Memory B cell (primary cell): ENCODE measurements at regions not wholly inside any gene's neighbourhood (a gene's known extent, or its start where the extent isn't known, plus 50 kb on each side); places are given as distances from the start of the nearest gene placed in this dataset.

Experiments used
- ATAC-seq: fragments of 150-1000 bp; cut with Tn5 transposase; 2 replicates; pipeline ENCODE4 v1.10.0; 2021; ENCODE audit warnings: low read depth, mild to moderate bottlenecking, moderate library complexity
- DNase-seq, 2 donors: peaks; one replicate each; pipeline ENCODE4 v3.0.0; 2022; ENCODE audit warnings: low spot score in 2 of 2
- H3K27ac Mint-ChIP-seq: one replicate; pipeline ENCODE4 v1.8.0; 2022; ENCODE audit warnings: mild to moderate bottlenecking, moderate library complexity, mixed read lengths
- H3K27me3 Mint-ChIP-seq: one replicate; pipeline ENCODE4 v1.8.0; 2022; ENCODE audit warnings: mixed read lengths
- H3K36me3 Mint-ChIP-seq: one replicate; pipeline ENCODE4 v1.8.0; 2022; ENCODE audit warnings: mild to moderate bottlenecking, mixed read lengths
- H3K4me1 Mint-ChIP-seq: one replicate; pipeline ENCODE4 v1.8.0; 2022; ENCODE audit warnings: mixed read lengths
- H3K4me3 Mint-ChIP-seq: one replicate; pipeline ENCODE4 v1.8.0; 2022; ENCODE audit warnings: mild to moderate bottlenecking, moderate library complexity, mixed read lengths
- H3K9me3 Mint-ChIP-seq: one replicate; pipeline ENCODE4 v1.8.0; 2022; ENCODE audit warnings: mixed read lengths

DNA sequence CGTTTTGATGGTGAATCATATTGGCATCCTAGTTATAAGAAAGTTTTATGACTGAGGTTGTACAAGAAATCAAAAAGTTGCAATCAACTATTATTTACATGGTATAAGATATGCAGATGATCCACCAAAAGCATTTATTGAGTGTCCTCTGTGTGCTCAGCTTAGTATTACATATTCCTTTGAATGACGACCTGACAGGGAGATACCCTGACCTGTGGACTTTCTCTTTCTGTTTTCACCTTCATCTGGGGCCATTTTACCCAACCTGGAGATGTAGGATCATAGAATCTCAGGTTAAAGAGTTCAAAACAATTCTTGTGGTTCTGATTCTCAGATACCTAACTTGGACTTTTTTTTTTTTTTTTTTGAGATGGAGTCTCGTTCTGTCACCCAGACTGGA lies 269.1 kb upstream of the SORCS1 start:
- Mint-ChIP-seq H3K36me3 (no peaks in the 10 kb centered on the region), H3K4me1 (peaks cover 14% of the 10 kb centered on the region), H3K27ac (no peak overlapping the region), H3K27me3 (no peaks in the 10 kb centered on the region), H3K9me3 (no peaks in the 10 kb centered on the region), H3K4me3 (no peak overlapping the region)
- ATAC-seq, result peak; percentile 61
- no peak for DNase-seq

DNA sequence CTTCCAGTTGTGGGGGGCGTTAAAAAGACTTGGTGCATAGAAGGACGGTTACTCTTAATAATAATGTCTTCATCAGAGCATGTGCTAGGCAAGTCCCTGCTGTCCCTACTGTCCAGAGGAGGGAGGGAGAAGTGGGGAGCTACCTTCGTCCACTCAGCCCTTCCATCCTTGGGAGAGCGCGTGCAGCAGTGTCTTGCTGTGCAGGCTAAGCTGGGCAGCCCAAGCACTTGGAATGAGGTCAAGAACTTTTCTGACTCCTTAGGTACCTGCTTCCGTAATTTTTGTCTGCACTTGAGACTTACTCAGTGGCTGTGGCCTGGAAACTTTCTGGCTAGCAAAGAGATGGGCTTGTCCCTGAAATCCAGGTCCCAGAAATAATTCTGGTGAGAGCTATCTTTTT lies 265.9 kb upstream of the SORCS1 start:
- Mint-ChIP-seq H3K36me3 (no peaks in the 10 kb centered on the region), H3K4me1 (peaks cover 13% of the 10 kb centered on the region), H3K27me3 (no peaks in the 10 kb centered on the region), H3K9me3 (no peaks in the 10 kb centered on the region), H3K4me3 (no peak overlapping the region), H3K27ac (no peak overlapping the region)
- DNase-seq (no peak), ATAC-seq (no peak)

DNA sequence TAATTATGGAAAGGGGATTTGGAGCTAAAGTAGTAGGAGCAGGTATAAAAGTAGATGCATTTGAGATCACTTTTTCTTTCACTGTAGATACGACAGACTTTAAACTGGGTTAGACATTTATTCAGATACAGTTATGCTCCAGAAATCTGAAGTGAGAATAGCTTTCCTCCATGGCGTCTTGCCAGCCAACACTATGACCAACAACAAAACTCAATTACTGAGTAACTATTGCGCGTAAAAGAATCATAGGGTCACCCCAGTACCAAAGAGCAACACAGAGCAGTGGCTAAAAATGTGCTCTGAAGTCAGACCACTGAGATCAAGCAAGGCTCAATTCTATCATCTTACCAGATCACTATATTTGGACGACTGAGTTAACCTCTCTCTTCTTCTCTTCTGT lies 262.5 kb upstream of the SORCS1 start:
- H3K4me3 Mint-ChIP-seq, result no peak overlapping the region
- peaks cover 13% of the 10 kb centered on the region for H3K4me1 Mint-ChIP-seq
- H3K27ac Mint-ChIP-seq, result no peak overlapping the region
- no peaks in the 10 kb centered on the region for H3K9me3 Mint-ChIP-seq
- DNase-seq, result no peak
- H3K27me3 Mint-ChIP-seq, result no peaks in the 10 kb centered on the region
- ATAC-seq, result no peak
- H3K36me3 Mint-ChIP-seq, result no peaks in the 10 kb centered on the region

DNA sequence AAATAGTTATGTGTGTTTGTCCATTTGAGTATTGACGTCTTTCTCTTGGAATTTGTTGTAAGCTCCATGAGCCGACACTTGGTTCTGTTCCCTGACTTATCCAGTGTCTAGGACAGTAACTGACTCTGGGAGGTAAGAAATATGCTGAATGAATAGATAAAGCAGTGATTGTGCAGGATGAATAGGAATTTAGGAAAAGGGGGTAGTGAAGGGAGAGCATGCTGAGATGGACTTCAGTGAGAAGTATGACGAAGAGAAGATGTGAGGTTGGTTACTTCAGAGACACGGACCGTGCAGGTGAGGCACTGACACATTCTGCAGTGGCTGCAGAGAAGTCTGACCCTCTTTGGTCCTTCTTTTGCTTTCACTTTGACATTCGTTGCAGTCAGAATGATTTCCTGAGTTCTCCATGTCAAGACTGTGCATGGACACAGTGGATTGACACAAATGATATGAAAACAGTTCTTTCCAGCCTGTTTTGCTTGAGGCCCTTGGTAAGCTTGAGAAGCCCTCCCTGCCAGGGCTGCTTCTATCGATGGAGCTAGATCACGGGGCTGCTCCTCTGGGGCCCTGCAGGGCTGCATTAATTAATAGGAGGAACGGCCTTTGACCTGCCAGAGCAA lies 261.5 kb upstream of the SORCS1 start:
- Mint-ChIP-seq H3K4me3 (peak overlapping the region; percentile 65), H3K9me3 (peaks cover 2% of the 10 kb centered on the region), H3K27ac (peak overlapping the region; percentile 26), H3K4me1 (peaks cover 13% of the 10 kb centered on the region), H3K27me3 (no peaks in the 10 kb centered on the region), H3K36me3 (no peaks in the 10 kb centered on the region)
- ATAC-seq, result peak; percentile 47
- DNase-seq, result no peak

DNA sequence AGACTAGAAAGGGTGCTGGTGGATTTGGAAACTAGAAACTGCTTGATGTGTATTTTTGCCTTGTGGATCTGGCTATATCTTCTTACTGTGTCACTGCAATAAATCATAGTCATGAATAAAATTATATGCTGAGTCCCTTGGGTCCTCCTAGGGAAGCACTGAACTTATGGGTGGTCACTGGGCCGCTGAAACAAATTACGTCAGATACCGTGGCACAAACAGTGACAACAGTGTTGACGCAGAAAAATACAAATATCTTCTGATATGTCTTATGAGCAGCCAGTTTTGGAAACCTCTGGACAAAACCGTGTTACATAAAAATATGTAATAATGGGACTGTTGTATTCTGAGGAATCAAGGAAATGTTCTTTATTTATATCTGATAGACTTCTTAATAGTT lies 260.1 kb upstream of the SORCS1 start:
- DNase-seq, result no peak

DNA sequence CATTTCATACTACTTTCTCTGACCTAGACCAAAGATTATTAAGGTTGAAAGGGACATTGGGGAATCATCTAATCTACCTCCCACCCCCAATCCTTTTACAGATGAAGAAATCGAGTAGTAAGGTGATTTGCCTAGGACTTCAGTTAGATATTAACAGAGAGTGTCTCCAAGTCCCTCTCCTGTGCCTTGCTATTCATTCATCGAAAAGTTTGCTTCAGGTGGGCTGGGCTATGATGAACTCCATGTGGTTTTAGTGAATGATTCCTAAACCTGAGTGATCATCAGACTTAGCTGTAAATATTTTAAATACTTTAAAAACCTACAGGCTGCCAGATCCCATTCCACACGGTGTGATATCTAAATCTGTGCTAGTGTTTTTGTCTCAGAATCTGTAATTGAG lies 259.4 kb upstream of the SORCS1 start:
- no peaks in the 10 kb centered on the region for H3K36me3 Mint-ChIP-seq
- no peaks in the 10 kb centered on the region for H3K27me3 Mint-ChIP-seq
- peaks cover 13% of the 10 kb centered on the region for H3K4me1 Mint-ChIP-seq
- ATAC-seq (no peak), DNase-seq (no peak)
- no peak overlapping the region for H3K4me3 Mint-ChIP-seq
- peaks cover 2% of the 10 kb centered on the region for H3K9me3 Mint-ChIP-seq
- peak overlapping the region; percentile 67 for H3K27ac Mint-ChIP-seq

More for the DNA sequence above, 260.1 kb upstream of the SORCS1 start:
- no peak for ATAC-seq
- Mint-ChIP-seq H3K9me3 (peaks cover 2% of the 10 kb centered on the region), H3K36me3 (no peaks in the 10 kb centered on the region), H3K4me1 (peaks cover 13% of the 10 kb centered on the region), H3K27me3 (no peaks in the 10 kb centered on the region), H3K4me3 (no peak overlapping the region), H3K27ac (no peak overlapping the region)

DNA sequence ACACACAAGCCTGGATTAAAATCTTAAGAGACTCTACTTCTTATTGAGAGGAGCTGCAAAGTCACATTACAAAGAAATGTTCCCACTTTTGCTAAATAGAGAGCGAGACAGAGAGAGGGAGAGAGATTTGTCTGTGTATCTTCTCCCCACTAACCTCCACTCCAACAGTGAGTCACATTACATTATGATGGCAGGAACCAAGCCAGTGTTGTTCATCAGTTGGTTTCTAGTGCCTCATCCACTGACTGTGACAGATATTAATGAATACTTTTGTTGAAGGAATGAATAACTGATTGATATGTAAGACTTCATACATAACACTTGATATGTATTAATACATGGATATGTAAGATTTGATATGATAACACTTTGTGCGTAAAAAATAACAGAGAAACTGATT lies 258.2 kb upstream of the SORCS1 start:
- no peaks in the 10 kb centered on the region for H3K27me3 Mint-ChIP-seq
- peaks cover 2% of the 10 kb centered on the region for H3K9me3 Mint-ChIP-seq
- peaks cover 15% of the 10 kb centered on the region for H3K4me1 Mint-ChIP-seq
- peak overlapping the region; percentile 3 for H3K27ac Mint-ChIP-seq
- no peak for DNase-seq
- ATAC-seq, result no peak
- no peak overlapping the region for H3K4me3 Mint-ChIP-seq
- H3K36me3 Mint-ChIP-seq, result no peaks in the 10 kb centered on the region

DNA sequence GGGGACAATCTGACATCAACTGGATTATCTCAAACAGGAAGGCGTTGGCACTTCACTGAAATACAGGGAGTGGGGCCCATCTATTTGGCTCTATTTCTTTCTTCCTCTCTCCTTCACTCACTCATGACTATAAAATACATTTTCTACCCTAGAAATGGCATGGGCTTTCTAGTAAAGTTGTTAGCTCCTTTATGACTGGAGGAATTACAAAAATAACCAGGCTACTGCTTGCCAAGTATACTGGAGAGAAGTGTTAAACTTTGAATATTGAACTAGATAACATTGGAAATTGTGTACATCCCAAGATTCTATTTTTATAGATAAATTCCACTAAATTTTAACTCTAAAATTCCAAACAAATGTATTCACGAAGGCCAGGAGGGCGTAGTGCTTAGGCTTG lies 255.7 kb upstream of the SORCS1 start:
- no peaks in the 10 kb centered on the region for H3K27me3 Mint-ChIP-seq
- H3K36me3 Mint-ChIP-seq, result no peaks in the 10 kb centered on the region
- peaks cover 15% of the 10 kb centered on the region for H3K4me1 Mint-ChIP-seq
- no peak overlapping the region for H3K27ac Mint-ChIP-seq
- no peak for DNase-seq
- no peak for ATAC-seq
- H3K4me3 Mint-ChIP-seq, result no peak overlapping the region
- H3K9me3 Mint-ChIP-seq, result peaks cover 2% of the 10 kb centered on the region

DNA sequence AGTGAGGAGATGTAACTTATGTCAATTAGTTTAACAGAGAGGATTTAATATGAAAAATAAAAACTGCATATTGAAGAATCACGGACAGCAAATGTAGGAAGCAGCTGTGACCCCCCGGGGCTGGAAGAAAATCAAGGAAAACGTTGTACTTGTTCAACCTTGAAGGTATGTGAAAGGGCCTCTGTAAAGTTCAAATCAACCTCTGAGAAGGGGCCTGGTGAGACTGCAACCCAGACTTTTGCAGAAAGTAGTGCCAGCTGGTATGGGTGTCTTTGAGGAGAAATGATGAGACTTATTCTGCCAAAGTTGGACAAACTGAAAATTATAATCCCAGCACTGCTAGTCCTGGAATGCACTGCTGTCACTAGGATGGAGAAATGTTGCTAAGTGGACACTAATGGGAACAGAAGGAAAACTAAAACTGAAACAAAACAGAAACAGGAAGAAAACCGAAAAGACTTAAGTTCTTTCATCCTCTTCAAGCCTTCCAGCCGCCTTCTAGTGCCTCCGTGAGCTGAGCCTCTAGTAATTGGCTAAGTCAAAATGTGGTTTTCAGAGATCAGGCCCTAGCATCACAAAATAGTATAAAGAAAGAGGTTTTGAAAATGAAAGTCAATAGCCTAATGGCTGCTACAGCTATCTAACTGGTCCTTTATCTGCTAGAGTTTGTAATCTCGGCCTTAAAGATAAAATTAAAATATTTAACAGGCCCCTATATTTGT lies 253.7 kb upstream of the SORCS1 start:
- DNase-seq (no peak), ATAC-seq (peak; percentile 59)
- peak overlapping the region; percentile 50 for H3K4me3 Mint-ChIP-seq
- no peaks in the 10 kb centered on the region for H3K27me3 Mint-ChIP-seq
- no peaks in the 10 kb centered on the region for H3K36me3 Mint-ChIP-seq
- H3K4me1 Mint-ChIP-seq, result peaks cover 17% of the 10 kb centered on the region
- peaks cover 2% of the 10 kb centered on the region for H3K9me3 Mint-ChIP-seq
- peak overlapping the region; percentile 84 for H3K27ac Mint-ChIP-seq

DNA sequence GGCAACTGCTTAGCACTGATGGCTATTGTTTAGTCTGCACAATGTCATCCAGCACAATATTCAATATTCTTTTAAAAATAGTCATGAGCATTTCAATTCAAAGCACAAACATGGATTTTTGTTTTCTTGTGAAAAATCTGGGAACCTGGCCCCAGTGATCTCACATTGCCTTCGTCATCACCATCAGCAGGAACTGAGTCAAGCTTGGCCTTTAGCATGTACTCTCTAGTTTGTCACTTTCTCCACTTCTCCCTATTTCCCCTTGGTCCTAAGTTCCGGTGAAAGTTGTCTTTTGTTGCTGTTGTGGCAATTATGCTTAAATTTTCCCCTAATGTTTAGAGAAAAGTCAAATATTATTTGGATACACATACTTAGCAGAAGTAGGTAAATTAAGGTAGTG lies 252.9 kb upstream of the SORCS1 start:
- Mint-ChIP-seq H3K9me3 (peaks cover 2% of the 10 kb centered on the region), H3K4me3 (peak overlapping the region; percentile 50), H3K36me3 (no peaks in the 10 kb centered on the region), H3K4me1 (peaks cover 17% of the 10 kb centered on the region), H3K27ac (peak overlapping the region; percentile 84), H3K27me3 (no peaks in the 10 kb centered on the region)
- ATAC-seq, result no peak
- no peak for DNase-seq

DNA sequence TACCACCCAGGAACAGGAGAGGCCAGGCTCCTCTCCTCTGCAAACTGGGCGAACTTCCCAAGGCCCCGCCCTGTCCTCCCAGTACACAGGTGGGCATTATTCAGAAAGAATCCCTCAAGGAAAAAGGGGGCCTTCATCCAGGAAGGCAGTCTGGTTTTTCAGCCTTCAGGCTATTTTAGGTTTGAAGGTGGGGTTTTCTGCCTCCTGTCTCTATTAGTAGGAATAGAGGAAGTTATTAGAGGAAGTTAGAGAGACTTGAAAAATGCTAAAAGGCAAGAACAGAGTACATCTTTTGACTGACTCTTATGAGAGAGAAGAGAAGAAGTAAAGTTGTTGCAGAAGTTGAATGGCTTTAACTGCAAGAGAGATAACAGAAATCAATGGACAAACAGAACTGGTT lies 250.9 kb upstream of the SORCS1 start:
- H3K27ac Mint-ChIP-seq, result peak overlapping the region; percentile 3
- peak; percentile 93 for ATAC-seq

DNA sequence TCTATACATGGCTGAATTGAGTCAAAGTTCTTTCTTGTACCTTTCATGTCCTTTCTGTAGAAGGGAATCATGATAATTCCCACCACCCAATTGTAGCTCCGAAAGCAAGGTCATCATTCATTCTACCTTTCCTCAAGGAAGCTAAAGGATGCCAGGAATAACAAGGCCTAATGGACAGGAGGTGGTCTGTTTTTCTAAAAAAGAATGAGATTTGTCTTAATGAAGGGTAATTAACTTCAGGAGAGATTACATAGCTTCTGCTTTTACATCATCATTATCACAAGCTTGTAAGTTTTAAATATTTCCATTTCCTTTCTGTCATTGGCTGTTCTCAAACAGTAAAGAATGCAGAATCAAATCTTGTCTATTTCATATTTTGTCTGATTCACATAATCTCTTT lies 249.5 kb upstream of the SORCS1 start:
- H3K36me3 Mint-ChIP-seq, result no peaks in the 10 kb centered on the region
- H3K4me1 Mint-ChIP-seq, result peaks cover 20% of the 10 kb centered on the region
- ATAC-seq (no peak), DNase-seq (no peak)
- no peak overlapping the region for H3K4me3 Mint-ChIP-seq
- peaks cover 1% of the 10 kb centered on the region for H3K9me3 Mint-ChIP-seq
- H3K27me3 Mint-ChIP-seq, result no peaks in the 10 kb centered on the region
- H3K27ac Mint-ChIP-seq, result no peak overlapping the region

More for the DNA sequence above, 250.9 kb upstream of the SORCS1 start:
- H3K4me3 Mint-ChIP-seq, result peak overlapping the region; percentile 2
- peaks cover 1% of the 10 kb centered on the region for H3K9me3 Mint-ChIP-seq
- peaks cover 17% of the 10 kb centered on the region for H3K4me1 Mint-ChIP-seq
- H3K27me3 Mint-ChIP-seq, result no peaks in the 10 kb centered on the region
- H3K36me3 Mint-ChIP-seq, result no peaks in the 10 kb centered on the region
- peak in 1 of 2 donors; percentile 12 for DNase-seq

DNA sequence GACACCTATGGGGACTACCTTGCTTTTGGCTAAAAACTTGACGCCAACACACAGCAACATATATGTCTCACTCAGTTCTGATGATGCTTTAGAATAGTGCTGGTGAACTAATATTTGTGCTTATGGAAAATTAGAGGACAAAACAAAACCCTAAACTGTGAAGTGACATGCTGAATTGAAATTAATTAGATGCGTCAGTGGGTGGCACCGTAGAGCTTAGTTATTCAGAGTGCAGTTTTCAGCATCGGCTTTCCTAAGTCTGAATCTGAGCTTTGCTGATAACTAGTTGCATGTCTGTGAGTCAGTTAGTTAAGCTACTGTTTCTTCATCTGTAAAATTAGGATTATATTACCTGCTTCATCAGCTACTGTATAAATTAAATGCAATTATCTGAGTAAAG lies 245.0 kb upstream of the SORCS1 start:
- H3K27me3 Mint-ChIP-seq, result no peaks in the 10 kb centered on the region

DNA sequence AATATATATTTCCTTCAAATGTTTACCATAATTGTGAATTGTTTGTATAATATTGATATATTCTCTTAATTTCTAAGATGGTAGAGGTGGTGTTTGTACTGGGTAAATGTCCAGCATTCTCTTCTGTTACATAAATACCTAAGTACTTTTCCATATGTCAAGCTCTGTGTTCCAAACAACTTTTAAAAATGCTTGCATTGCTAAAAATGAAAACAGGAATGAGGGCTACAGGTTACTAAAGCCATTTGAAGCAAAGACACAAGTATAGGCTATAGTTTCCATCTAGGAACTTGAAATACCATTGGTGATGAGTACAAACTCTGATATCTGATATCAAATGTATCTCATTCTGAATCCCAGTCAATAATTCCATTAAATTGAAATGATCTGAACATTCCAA lies 233.6 kb upstream of the SORCS1 start:
- H3K27ac Mint-ChIP-seq, result no peak overlapping the region
- H3K4me3 Mint-ChIP-seq, result no peak overlapping the region
- H3K27me3 Mint-ChIP-seq, result peaks cover 3% of the 10 kb centered on the region
- no peaks in the 10 kb centered on the region for H3K4me1 Mint-ChIP-seq
- H3K9me3 Mint-ChIP-seq, result peaks cover 3% of the 10 kb centered on the region
- DNase-seq (no peak), ATAC-seq (no peak)
- no peaks in the 10 kb centered on the region for H3K36me3 Mint-ChIP-seq

More for the DNA sequence above, 245.0 kb upstream of the SORCS1 start:
- ATAC-seq (peak; percentile 56), DNase-seq (no peak)
- Mint-ChIP-seq H3K36me3 (no peaks in the 10 kb centered on the region), H3K4me3 (no peak overlapping the region), H3K9me3 (peaks cover 1% of the 10 kb centered on the region), H3K27ac (no peak overlapping the region), H3K4me1 (peaks cover 3% of the 10 kb centered on the region)

DNA sequence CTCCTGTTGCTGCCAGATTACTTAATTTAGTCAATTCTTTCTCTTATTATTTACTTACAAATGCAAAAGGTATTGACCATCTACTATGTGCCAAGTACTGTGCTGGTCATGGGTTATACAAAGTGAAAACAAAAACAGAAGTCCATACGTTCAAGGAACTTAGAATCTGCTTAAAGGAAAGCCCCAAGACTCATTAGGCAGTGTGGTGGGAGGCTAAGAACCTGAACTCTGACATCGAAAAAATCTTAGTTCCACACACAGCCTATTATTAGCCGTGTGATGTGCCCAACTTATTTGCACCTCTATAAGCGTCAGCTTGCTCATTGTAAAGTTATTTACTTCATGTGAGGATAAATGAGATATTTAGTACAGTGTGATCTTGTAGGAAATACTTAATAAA lies 227.4 kb upstream of the SORCS1 start:
- Mint-ChIP-seq H3K27me3 (peaks cover 3% of the 10 kb centered on the region), H3K4me3 (no peak overlapping the region), H3K9me3 (peaks cover 3% of the 10 kb centered on the region), H3K36me3 (no peaks in the 10 kb centered on the region), H3K27ac (no peak overlapping the region), H3K4me1 (no peaks in the 10 kb centered on the region)
- DNase-seq (no peak), ATAC-seq (no peak)
